NCI-H146 (cell line): ENCODE measurements at regions not wholly inside any gene's neighbourhood (a gene's known extent, or its start where the extent isn't known, plus 50 kb on each side); places are given as distances from the start of the nearest gene placed in this dataset.
"Not testable (repeated sequence)": the region's sequence is repeated elsewhere in the genome, so short reads cannot be mapped to it uniquely, and the experiment has no call there.

ENCODE experiments used
- DNase-seq: peaks from one replicate; lab custom pipeline; 2025; lab: John Stamatoyannopoulos, UW

DNA sequence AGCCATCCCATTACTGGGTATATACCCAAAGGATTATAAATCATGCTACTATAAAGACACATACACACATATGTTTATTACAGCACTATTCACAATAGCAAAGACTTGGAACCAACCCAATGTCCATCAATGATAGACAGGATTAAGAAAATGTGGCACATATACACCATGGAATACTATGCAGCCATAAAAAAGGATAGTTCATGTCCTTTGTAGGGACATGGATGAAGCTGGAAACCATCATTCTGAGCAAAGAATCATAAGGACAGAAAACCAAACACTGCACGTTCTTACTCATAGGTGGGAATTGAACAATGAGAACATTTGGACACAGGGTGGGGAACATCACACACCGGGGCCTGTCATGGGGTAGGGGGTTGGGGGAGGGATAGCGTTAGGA, 60.3 kb upstream of the NMU start:
- DNase-seq: not testable (repeated sequence)

GRCh38 chr4:55706541-55706940, 70.4 kb upstream of the NMU start:
- no peak for DNase-seq

DNA sequence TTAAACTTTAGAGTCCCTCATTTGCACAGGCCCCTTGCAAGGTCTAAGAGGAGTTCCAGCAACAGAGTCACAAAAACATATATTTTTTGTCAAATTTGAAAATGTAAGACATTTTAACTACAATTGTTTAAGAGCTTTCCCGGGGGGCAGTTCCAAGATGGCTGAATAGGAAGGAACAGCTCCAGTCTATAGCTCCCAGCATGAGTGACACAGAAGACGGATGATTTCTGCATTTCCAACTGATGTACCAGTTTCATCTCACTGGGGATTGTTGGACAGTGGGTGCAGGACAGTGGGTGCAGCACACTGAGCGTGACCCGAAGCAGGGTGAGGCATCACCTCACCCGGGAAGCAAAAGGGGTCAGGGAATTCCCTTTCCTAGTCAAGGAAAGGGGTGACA, 71.4 kb upstream of the NMU start:
- DNase-seq: no peak

GRCh38 chr4:55707991-55708390, 71.9 kb upstream of the NMU start:
- not testable (repeated sequence) for DNase-seq

- DNase-seq: not testable (repeated sequence)
These were observed 76.7 kb upstream of the NMU start for GRCh38 chr4:55712835-55713234.

DNA sequence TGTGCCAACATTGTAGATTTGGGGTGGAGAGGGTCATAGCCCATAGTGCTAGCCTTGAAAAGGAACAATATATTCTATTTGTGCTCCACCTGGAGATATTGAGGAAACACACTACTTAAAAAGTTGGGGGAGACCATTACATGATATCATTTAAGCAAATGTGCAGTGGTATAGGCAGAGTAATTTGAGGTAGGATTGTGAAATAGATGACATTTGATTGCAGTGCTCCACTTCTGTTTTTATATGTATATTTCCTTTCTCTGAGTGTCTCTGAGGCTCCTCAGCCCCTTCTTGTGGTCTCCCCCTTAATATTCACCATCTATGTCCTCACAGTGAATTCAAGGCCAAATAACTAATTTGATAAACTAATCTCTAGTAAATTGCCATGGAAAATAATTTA, 85.6 kb upstream of the NMU start:
- no peak for DNase-seq

GRCh38 chr4:55722132-55722531, 86.0 kb upstream of the NMU start:
- DNase-seq: no peak

DNA sequence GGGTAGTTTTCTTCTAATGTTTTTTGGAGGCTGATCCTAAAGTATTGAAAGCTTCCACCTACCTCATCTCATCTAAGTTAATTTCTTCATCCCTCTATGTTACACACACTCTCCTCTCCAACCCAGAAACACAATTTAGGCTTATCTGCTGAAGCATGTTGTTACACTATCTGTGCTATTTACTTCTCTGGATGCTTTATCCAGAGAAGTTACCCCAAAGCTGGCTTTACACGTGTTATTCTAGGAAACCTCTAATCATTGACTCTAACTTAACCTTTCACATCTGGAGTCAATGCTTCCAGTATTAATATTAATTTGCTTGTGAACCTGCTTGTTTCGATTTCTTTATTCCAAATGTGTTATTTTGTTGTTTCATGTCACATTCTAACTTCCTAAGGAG, 87.3 kb upstream of the NMU start:
- no peak for DNase-seq

GRCh38 chr4:55725057-55725456, 89.0 kb upstream of the NMU start:
- DNase-seq: no peak

- DNase-seq: no peak
These were observed 91.6 kb upstream of the NMU start for GRCh38 chr4:55727746-55728145.

GRCh38 chr4:55729351-55730279, 90.0 kb upstream of the EXOC1L start:
- no peak for DNase-seq

DNA sequence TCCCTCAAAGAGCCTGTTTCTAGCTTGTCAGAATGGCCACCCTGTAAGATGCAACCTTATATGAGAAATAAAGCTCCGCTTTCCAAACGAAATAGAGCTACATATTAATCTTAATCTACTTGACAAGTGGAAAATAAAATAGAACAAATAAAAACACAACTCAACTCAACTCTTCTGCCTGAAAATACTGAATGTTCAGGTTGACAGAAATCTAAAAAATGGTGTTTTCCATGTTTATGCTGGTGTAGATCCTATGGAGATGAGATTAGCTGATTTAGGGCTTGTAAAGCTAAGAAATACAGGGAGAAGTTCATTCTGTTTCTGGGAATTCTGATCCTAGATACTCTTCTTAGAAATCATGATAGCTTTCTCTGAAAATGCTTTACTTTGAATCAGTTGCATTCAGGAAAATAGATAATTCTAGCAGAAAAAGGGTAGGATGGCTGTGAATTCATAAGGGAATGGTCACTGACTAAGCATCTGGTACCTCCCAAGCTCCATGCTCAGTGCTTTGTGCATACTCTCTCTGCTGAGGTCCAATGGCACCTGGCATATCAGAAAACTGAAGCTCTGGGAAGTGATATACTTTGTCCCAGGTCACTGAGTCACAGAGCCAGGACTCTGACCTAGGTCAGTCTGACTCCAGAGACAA, 89.2 kb upstream of the EXOC1L start:
- no peak for DNase-seq

DNA sequence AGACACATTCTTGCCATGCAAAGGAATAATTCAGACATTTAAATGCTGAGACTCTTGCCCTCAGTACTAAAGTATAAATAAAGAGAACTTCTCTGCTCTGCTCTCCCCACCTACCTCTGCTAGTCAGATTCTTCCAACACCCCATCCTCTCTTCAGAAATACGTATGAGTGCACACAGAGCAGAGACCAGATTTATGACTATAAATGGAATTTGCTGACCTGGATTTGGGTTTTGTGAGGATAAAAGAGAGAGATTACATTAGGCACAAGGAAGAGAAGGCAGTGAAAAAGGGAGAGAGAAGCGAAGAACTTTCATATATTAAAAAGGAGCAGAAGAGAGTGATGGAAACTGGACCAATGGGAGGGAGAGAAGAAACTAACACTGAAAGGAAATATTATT, 87.6 kb upstream of the EXOC1L start:
- no peak for DNase-seq

- DNase-seq: no peak
These were observed 86.7 kb upstream of the EXOC1L start for GRCh38 chr4:55732864-55733263.

- DNase-seq: no peak
These were observed 85.7 kb upstream of the EXOC1L start for GRCh38 chr4:55733932-55734331.

- DNase-seq: no peak
These were observed 82.9 kb upstream of the EXOC1L start for GRCh38 chr4:55736605-55737183.

DNA sequence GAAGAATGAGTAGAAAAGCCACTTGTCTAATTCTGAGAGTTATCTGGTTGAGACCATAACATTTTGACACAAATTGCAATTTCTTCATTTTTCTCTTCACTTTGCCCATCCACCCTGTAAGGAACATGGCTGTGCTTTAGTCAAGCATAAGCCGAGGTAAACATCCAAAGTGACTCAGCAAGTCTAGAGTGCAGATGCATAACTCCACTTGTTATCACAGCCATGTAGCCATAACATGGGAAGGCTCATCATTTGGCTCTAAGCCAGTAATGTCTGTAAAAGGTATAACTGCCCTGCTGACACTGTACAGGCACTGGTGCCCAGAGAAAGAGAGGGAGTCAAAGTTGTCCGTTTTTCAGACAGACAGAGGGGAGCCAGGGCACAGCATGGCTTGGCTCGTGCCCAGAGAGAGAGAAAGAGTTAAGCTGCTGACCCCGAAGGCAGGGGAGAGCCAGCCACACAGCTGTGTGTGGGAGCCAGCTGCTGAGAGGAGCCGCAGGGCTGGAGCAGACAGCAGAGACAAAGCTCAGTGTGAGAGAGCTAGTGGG, 76.9 kb upstream of the EXOC1L start:
- no peak for DNase-seq

DNA sequence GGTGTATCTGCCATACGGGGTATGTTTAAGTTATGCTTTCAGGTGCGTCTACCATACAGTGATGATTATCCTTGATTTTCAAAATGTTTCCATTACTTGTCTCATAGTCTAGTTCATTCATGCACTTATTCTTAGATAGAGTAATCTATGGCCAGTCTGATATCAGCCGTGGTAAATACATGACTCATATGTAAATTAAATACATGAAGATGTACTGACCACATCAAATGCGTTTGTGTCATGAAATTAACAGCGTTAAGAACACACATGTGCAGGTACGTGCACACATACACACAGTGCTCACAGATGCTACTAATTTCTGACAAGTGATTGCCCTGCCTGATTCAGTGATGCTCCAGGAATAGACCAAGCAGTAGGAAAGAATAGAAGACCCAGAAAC, 75.2 kb upstream of the EXOC1L start:
- DNase-seq: no peak

DNA sequence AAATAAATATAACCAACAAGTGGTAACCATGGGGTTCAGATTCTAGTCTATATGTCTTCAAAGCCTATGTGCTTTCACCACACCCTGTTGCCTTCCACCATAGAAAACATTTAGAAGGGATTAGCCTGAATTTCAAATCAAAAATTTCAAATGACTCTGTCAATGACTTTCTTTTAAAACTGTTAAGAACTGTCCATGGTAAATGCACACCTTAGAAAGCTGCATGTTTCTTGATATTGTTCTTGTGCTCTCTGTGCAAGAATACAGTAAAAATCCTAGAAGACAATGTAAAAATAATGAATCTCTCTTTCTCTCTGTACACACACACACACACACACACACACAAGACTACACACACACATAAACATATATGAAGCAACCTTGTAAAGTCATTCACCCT, 74.6 kb upstream of the EXOC1L start:
- DNase-seq: no peak

GRCh38 chr4:55747793-55748192, 71.8 kb upstream of the EXOC1L start:
- DNase-seq: no peak

GRCh38 chr4:55749666-55750065, 69.9 kb upstream of the EXOC1L start:
- DNase-seq: no peak

GRCh38 chr4:55752810-55753209, 66.8 kb upstream of the EXOC1L start:
- DNase-seq: no peak

DNA sequence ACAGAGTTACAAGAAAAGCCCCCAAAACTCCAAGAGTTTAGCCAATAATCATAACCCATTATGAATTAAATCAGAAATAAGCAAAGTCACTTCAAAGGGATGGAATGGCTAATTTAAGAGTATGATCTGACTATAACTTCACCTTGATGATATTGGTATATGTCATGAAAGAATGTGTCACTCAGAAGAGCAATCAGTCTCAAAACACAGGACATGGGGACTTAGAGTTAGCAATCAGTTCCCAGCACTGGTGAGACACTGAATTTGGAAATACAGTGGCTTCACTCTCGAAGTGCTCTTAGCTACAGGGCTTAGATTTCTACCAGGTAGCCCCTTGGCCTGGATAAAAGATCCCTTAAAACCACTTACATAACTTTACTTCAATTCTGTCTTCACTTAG, 65.7 kb upstream of the EXOC1L start:
- DNase-seq: no peak
